HG03095 (cell line): ENCODE measurements at regions not wholly inside any gene's neighbourhood (a gene's known extent, or its start where the extent isn't known, plus 50 kb on each side); places are given as distances from the start of the nearest gene placed in this dataset.

Source experiments
- ATAC-seq: cut with Tn5 transposase; IDR thresholded peaks from one replicate; pipeline ENCODE4 v1.9.1; 2021; ENCODE audit warnings: moderate library complexity; ENCODE audit not compliant: unreplicated experiment

DNA sequence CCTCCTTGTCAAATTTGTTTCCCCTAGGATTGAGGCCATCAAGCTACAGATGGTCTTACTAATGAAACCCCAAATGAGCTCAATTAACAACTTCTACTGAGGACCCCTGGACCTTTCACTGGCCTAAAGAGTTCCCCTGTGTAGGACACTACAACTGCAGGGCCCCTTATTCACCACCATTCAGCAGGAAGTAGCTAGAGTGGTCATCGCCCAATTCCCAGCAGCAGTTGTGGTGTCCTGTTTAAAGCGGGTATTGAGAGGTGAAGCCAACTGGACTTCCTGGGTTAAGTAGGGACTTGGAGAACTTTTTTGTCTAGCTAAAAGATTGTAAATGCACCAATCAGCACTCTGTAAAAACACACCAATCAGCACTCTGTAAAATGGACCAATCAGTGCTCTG, 1466.9 kb downstream of the KCNT2 start:
- ATAC-seq: no peak

DNA sequence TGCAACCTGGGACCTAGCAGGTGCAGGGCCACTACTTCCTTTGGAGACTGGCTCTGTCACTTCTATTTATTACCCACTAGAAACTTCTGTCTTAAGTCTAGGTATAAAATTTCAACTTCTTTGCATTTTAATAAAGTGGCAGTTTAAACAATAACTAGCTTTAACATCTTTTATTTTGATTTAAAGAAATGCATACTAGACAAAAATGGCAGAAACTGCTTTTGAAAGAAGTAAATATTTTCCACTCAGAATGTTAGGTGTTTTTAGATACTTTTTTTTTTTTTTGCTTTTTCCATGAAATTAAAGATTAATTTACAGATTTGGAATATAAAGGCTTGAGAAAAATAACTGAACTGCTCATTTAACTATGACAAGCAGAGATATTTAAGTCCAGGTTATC, 1477.6 kb downstream of the KCNT2 start:
- ATAC-seq: no peak

DNA sequence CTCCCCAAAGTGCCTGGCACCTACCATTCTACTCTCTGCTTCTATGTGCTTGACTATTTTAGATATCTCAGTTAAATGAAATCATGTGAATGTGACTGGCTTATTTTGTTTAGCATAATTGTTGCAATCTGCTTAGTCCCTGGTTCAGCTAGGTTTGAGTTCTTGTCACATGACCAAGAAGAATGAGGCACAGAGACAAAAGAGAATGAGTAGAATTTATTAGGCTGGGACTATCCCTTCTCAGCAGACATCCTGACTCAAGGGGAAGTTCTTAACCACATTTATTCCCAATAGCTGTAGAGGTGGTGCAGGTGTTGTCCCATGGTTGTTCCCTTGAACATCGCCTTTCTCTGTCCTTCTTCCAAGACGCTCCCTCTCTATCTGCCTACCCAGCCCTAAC, 1485.7 kb downstream of the KCNT2 start:
- no peak for ATAC-seq

DNA sequence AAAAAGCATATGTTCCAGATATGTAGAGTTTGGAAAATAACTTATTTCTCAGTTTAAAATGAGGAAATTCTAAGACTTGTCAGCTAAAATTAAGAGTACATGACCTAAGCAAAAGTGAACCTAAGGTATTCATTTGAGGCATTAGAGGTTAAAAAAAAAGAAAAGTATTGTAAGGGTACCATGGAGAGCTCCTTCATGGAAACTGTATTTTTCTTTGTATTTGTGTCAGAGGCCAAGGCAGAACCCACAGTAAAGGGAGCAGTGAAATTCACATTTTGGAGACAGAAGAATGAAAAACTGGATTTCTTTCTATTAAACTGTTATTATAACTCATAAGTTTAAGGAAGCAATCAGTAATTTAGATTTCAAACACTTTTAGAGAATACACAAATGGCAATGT, 1494.8 kb downstream of the KCNT2 start:
- ATAC-seq: no peak

DNA sequence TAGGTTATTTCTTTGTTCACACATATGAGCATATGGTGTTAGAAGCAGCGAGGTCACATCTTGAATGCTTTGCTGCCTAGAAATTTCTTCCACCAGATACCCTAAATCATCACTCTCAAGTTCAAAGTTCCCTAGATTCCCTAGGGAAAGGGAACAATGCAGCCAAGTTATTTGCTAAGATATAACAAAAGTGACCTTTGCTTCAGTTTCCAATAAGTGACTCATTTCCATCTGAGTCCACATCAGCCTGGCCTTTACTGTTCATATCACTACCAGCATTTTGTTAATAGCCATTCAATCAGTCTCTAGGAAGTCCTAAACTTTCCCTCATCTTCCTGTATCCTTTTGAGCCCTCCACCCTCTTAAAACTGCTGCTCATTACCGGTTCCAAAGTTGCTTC, 1502.5 kb downstream of the KCNT2 start:
- ATAC-seq: no peak

DNA sequence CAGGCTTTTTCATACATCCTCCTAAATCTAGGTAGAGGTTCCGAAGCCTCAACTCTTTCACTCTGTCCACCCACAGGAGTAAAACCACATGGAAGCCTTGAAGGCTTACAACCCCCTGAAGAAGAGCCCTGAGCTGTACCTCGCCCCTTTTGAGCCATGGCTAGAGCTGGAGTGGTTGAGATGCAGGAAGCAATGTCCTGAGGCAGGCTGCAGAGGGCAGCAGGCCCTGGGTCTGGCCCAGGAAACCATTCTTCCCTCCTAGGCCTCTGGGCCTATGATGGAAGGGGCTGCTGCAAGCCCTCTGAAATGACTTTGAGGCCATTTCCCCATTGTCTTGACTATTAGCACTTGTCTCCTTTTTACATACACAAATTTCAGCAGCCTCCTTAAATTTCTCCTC, 1503.0 kb downstream of the KCNT2 start:
- no peak for ATAC-seq

DNA sequence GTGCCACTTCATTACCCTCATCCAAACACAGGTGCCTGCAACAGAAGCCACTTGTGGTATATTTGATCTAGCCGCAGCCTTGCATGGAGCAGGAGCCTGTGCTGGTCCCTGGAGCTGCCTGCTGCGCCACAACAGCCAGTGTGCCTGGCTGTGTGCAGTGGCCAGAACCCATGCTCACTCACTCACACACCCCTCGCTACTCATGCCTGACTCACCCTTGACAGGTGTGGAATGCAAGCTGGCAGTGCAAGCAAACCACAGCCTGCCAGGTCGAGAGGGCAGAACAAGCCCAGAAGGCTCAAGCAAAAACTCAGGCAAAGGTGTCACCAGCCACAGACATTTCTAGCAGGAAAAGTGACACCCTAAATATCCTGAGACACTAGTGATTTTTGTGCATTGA, 1510.9 kb downstream of the KCNT2 start:
- no peak for ATAC-seq

DNA sequence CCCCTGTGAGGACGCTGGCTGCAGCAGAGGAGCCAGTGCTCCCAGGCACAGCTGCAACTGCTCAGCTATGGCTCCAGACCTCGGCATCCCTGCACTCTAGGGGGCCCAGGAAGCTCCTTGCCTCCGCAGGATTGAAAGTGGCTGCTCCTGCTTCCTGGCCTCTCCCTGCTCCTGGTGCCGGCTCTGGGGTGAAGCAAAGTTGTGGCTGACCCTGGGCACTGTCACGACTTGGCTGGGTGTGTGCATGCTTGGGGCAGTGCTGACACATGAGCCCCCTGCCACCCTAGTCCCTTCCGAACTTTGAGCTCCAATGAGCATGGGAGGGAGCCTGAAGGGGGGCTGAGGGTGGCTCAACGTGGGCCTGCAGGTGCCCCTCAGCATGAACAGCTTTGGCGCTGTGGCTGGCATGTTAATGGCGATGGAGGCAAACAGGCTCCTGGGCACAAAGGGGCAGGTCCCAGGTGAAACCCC, 1512.2 kb downstream of the KCNT2 start:
- no peak for ATAC-seq

DNA sequence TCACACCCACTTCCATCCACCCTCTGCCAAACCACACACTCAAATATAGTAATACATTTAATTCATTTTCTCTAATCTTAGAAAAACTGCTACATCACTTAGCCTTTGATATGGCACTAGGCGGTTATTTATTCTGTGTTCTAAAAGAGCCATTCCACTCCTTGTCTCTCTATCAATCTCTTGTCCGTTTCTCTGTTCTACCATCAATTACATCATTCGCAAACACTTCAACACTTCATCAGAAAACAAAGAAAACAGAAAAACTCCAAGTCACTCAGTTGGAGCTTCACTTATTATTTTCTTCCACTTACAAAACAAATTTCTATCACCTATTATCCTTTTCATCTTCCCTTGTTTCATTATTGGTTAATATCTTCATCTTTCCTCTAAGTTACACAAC, 1523.0 kb downstream of the KCNT2 start:
- ATAC-seq: no peak

DNA sequence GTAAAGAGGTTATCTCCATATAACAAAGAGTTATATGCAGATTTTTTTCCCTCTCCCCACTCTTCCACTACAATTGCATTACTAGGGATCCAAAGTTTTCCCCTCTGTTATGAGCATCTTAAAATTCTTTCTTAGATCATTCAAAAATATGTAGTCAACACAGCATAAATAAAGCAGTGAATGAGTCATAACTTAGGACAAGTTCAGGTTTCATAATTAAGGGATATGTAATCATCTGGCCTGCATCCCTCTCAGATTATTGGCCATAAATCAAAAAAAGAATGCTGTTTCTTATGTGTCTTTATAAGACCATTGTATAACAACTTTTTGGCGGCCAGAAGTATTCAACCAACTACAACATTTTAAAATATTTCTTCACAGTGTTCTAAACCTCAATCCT, 1526.1 kb downstream of the KCNT2 start:
- ATAC-seq: no peak

DNA sequence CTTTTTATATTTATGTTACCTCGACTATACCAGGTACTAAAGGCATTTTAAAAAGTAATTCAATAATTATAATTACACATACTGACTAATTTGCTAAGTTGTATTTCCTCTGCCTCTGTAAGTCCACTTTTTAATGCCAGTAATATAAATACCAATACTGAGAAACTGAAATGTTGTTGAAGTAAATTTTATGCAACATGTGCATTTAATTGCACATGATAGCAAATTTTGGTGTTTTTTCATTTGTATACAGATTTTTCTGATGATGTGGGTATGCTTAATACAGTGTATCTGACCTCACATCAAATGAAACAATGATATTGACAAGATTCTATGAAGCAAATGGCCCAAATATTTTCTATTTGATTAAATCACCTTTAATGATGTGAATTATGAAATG, 1531.6 kb downstream of the KCNT2 start:
- ATAC-seq: no peak

DNA sequence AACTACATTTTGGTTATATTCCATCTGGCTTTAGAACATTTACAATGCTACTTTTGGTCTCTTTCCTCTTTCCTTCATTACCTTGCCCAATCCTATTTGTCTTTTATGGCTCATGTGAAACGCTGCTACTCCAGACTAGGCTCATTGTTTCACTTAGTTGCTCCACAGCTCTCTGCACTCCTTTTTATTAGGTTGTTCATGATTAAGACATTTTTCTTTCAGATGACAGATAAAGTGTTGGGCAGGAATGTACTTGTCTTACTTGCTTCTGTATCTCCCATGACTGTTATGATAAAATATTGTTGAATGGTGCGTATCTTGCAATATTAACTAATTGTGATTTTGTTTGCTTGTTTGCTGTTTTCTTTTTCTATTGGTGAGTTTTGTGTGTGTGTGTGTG, 1532.3 kb downstream of the KCNT2 start:
- no peak for ATAC-seq

DNA sequence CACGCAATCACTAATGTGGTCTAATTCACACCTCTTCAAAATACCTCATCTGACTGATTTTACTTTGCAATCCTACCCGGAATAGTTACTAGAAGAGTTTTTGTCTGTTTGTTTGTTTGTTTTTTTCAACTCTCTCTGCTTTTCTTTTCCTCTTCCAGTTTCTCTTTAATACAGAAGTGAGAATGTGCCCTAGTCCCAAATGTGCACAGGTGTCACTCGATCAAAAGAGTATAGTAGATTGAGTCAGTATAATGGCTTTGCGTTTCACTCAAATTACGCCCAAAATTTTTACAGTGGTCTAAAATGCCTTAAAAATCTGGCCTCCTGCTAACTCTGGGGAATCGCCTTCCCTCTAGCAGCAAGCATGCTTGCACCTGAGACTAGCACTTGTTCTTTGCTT, 1536.8 kb downstream of the KCNT2 start:
- no peak for ATAC-seq

DNA sequence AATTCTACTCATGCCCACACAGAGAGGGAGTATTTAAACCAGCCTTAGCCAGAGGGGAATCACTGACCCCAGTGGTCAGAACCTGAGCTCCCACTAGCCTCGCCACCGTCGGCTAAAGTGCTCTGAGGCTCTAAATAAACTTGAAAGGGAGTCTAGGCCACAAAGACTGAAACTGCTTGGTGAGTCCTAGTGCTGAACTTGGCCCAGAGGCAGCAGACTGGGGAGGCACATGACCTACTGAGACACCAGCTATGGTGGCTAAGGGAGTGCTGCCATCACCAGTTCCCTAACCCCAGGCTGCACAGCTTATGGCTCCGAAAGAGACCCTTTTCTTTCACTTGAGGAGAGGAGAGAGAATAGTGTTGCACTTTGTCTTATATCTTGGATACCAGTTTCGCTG, 1542.8 kb downstream of the KCNT2 start:
- no peak for ATAC-seq

DNA sequence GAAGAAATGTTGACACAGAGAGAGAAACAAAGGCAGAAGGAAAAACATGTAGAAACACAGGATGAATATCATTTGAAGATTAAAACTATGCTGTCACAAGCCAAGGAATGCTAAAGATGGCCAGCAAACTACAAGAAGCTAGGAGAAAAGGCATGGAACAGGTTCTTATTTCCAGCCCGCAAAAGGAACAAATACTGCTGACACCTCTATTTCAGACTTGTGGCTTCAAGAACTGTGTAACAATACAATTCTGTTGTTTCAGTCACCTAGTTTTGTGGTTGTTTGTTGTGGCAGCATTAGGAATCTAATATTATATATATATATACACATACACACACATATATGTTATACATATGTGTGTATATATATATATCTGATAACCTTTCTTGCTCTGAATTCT, 1543.9 kb downstream of the KCNT2 start:
- ATAC-seq: no peak

DNA sequence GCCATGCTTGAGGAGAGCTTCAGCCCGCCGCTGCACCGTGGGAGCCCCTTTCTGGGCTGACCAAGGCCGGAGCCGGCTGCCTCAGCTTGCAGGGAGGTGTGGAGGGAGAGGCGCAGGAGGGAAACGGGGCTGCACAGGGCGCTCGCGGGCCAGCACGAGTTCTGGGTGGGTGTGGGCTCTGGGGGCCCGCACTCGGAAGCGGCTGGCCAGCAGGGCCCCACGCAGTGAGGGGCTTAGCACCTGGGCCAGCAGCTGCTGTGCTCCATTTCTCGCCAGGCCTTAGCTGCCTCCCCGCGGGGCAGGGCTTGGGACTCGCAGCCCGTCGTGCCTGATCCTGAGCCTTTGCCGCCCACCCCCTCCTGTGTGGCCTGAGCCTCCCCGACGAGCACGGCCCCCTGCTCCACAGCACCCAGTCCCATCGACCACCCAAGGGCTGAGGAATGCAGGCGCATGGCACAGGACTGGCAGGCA, 1554.0 kb downstream of the KCNT2 start:
- ATAC-seq: no peak

DNA sequence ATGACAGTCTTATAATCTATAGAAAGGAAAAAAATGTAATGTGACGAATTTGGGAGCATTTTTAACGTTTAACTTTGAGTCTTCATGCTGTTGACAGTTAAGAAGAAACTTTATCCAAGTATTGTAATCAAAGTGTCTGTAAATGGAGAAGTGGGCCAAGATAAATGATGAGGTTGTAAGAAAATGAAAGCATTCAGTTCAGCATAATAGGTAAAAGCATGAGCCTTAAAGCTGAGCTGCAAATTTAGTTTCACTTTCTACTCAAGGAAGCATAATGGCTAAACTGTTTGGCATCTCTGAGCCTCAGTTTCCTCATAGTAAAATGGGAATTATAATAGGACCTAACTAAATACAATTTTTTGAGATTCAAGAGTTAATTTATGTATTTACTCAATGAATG, 1554.8 kb downstream of the KCNT2 start:
- ATAC-seq: no peak

DNA sequence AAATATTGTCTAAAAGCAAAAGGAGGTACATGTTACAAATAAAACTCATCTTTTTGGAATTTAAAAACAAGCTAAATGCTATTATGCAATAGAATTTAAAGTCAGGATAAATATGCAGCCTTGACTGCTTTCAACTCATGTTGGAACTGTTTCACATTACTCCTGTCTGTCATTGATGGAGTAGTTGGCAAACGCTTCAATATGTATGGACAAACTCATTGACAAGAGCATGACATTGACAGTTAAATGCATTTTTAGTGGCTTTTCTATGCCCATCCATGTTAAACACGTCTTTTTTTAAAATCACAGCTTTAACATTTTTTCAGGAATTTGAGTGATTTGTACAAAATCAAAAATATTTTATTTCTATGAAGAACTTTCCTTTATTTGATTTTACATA, 1560.5 kb downstream of the KCNT2 start:
- ATAC-seq: no peak

DNA sequence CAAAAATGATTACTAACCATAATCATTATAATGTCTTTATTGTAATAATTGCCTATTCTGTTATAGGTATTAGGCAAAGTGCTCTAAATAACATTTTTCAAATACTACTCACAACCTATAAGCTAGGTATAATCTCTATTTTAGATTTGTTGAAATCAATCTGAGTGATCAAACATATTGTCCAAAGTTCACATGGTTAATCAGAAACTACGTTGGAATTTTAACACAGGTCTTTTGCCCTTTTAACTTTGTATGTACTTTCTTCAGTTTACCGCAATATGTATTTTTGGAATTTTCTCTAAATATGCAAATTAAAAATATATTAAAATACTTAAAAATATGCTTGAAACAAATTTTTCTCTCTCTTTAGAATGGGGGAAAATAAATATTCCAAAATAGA, 1563.2 kb downstream of the KCNT2 start:
- ATAC-seq: no peak

DNA sequence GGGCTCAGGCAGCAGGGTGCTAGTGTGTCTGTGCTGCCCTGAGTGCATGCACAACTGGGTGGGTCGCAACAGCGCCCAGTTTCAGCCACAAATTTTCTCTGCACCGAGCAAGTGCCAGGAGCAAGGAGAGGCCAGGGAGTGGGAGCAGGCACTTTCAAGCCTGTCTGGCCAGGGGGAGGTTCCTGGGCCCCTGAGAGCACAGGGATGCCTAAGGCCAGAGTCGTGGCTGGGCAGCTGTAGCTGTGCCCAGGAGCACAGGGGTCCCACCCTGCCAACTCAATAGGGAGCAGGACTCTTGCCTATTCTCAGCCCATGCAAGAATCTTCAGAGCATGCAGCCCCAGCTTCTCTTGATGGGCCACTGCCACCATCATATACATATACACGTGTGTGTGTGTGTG, 1577.4 kb downstream of the KCNT2 start:
- ATAC-seq: no peak

DNA sequence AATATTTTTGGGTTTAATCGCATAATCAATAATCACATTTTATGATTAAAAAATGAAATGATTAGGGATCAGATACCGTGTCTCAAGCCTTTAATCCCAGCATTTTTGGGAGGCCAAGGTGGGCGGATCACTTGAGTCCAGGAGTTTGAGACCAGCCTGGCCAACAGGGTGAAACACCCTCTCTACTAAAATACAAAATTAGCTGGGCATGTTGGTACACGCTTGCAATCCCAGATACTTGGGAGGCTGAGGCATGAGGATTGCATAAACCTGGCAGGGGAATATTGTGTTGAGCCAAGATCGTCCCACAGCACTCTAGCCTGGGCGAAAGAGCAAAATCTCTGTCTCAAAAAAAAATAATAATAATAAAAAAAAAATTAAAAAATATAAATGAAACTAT, 1581.4 kb downstream of the KCNT2 start:
- ATAC-seq: no peak

DNA sequence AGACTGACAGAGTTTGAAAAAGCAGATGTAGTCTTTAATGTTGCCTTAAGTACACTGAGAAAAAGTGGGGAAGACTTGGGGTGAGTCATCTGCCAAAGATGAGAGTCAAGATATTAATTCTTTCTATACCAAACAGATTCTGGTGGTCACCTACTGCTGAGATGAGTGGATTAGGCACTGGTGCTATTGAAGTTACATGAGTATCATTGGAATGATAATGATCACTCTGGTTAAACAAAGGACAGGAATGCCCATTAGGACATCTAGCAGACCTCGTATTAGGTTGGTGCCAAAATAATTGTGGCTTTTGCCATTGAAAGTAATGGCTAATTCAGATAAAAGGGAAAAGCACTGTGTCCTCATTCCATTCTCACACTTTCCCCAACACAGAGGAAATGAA, 1588.9 kb downstream of the KCNT2 start:
- no peak for ATAC-seq

DNA sequence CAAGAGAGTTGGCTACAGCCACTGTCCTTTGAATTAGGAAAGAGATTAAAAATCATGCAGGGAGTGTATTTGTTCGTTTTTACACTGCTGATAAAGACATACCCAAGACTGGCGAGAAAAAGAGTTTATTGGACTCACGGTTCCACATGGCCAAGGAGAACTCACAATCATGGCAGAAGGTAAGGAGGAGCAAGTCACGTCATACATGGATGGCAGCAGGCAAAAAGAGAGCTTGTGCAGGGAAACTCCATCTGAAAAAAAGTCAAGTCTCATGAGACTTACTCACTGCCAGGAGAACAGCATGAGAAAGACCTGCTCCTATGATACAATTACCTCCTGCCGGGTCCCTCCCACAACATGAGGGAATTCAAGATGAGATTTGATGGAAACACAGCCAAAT, 1595.2 kb downstream of the KCNT2 start:
- ATAC-seq: no peak

DNA sequence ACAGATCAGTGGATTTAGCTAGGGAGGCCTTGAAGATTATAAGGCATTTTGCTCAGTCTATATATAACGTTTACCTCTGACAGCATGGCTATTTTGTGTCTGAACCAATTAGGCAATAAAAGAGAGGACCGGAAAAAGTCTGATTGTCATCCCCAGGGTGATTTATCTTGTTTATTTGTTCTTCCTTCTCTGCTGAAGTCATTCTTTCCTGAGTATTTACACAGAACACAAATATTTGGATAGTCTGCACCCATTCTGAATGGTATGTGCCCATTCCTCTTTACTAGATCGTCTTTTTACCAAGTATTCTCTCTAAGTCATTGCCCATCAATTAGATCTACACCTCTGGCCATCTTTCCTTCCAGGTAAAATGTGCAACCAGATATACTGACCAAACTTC, 1602.9 kb downstream of the KCNT2 start:
- no peak for ATAC-seq
